Endothelial cell of umbilical vein (primary cell): ENCODE measurements at regions not wholly inside any gene's neighbourhood (a gene's known extent, or its start where the extent isn't known, plus 50 kb on each side); places are given as distances from the start of the nearest gene placed in this dataset.

Experiments
- BruUV-seq: library from RNA; stranded (reverse); fragments of 400-500 nt; replicated peaks from 2 replicates; lab custom pipeline; 2021; lab: Mats Ljungman, UMichigan
- CTCF ChIA-PET: fragments of 300-600, 350-600 bp; sonication (Branson Sonifier 250); formaldehyde crosslinking; loops from one replicate; lab custom pipeline; 2021; ENCODE audit warnings: antibody characterized with exemption, inconsistent platforms; lab: Charles Lee
- POLR2A ChIA-PET: fragments of 300-600, 350-600 bp; sonication (Branson Sonifier 250); formaldehyde crosslinking; loops from one replicate; lab custom pipeline; 2021; ENCODE audit warnings: antibody characterized with exemption, inconsistent platforms; lab: Charles Lee
- DNase-seq: peaks from one replicate; pipeline ENCODE4 v3.0.0-alpha.2; 2011; ENCODE audit warnings: low read depth, low spot score
- FAIRE-seq: peaks from 2 replicates; lab custom pipeline; 2011; peaks lifted over from hg19 to GRCh38; lab: Jason Lieb, UNC
- H2AFZ ChIP-seq: 2 replicates; pipeline ENCODE4 v1.6.0; 2012; ENCODE audit warnings: low read depth, low read length, control low read depth, inconsistent platforms
- H3K27ac ChIP-seq: 2 replicates; pipeline ENCODE4 v1.5.1; 2011; ENCODE audit warnings: low read depth, mild to moderate bottlenecking, control low read depth, low read length, moderate library complexity; ENCODE audit not compliant: insufficient read depth
- H3K27me3 ChIP-seq, 2 experiments: 2 replicates each; pipeline versions ENCODE4 v1.6.0 to v1.6.1; 2011; ENCODE audit warnings: low read length in 2 of 2, mixed read lengths in 1 of 2; ENCODE audit not compliant: control insufficient read depth in 2 of 2, insufficient read depth in 2 of 2
- H3K36me3 ChIP-seq, 2 experiments: 2 replicates in 1 of 2; 3 replicates in 1 of 2; pipeline ENCODE4 v1.5.1; 2011; ENCODE audit warnings: low read length in 2 of 2, mild to moderate bottlenecking in 1 of 2, moderate library complexity in 1 of 2; ENCODE audit not compliant: control insufficient read depth in 2 of 2, insufficient read depth in 2 of 2; ENCODE audit errors: extremely low read depth in 1 of 2
- H3K4me1 ChIP-seq: 3 replicates; pipeline ENCODE4 v1.5.1; 2011; ENCODE audit warnings: mild to moderate bottlenecking, low read length; ENCODE audit not compliant: control insufficient read depth, insufficient read depth; ENCODE audit errors: extremely low read depth
- H3K4me2 ChIP-seq: 2 replicates; pipeline ENCODE4 v1.6.1; 2011; ENCODE audit warnings: low read length, control low read depth, mixed read lengths; ENCODE audit not compliant: insufficient read depth
- H3K4me3 ChIP-seq, 3 experiments: fragments of 200-600 bp in 1 of 3; sonication (generic), shearing (Covaris generic) in 1 of 3; replicated peaks in 1 of 3; 2 replicates each; pipeline ENCODE4 v1.5.1; 2011 to 2016; ENCODE audit warnings: control low read depth in 3 of 3, low read length in 3 of 3, mild to moderate bottlenecking in 2 of 3, inconsistent platforms in 1 of 3, low read depth in 1 of 3, moderate library complexity in 1 of 3; ENCODE audit not compliant: insufficient read depth in 1 of 3
- H3K79me2 ChIP-seq: 2 replicates; pipeline ENCODE4 v1.6.0; 2012; ENCODE audit warnings: low read length, inconsistent platforms; ENCODE audit not compliant: control insufficient read depth, insufficient read depth
- H3K9ac ChIP-seq: replicated peaks from 2 replicates; pipeline ENCODE3; 2011; ENCODE audit warnings: low read length, control low read depth; ENCODE audit not compliant: insufficient read depth; ENCODE audit errors: extremely low read depth
- H3K9me1 ChIP-seq: replicated peaks from 3 replicates; pipeline ENCODE4 v1.6.0; 2011; ENCODE audit warnings: mild to moderate bottlenecking, low read length; ENCODE audit not compliant: control insufficient read depth, insufficient read depth; ENCODE audit errors: extremely low read depth
- H3K9me3 ChIP-seq: replicated peaks from 2 replicates; pipeline ENCODE4 v1.5.1; 2012; ENCODE audit warnings: low read length, inconsistent platforms; ENCODE audit not compliant: control insufficient read depth, insufficient read depth
- H4K20me1 ChIP-seq: replicated peaks from 2 replicates; pipeline ENCODE3; 2011; ENCODE audit warnings: mild to moderate bottlenecking, low read length; ENCODE audit not compliant: control insufficient read depth, insufficient read depth; ENCODE audit errors: extremely low read depth
- CTCF ChIP-seq, 2 donors: IDR thresholded peaks; 1 replicate in 1 of 2; 2 replicates in 1 of 2; pipeline ENCODE4 v1.5.1; 2011; ENCODE audit warnings: low read length in 2 of 2, mild to moderate bottlenecking in 2 of 2, moderate library complexity in 2 of 2, control low read depth in 1 of 2, inconsistent platforms in 1 of 2, low read depth in 1 of 2; ENCODE audit not compliant: insufficient read depth in 1 of 2; ENCODE audit errors: extremely low read depth in 1 of 2
- EZH2 ChIP-seq: IDR thresholded peaks from 2 replicates; pipeline ENCODE4 v1.6.1; 2012; ENCODE audit warnings: borderline replicate concordance, low read depth, mild to moderate bottlenecking, moderate library complexity, low read length, inconsistent platforms; ENCODE audit not compliant: severe bottlenecking
- FOS ChIP-seq: IDR thresholded peaks from 2 replicates; pipeline ENCODE4 v1.6.1; 2011; ENCODE audit warnings: mild to moderate bottlenecking, low read length, moderate library complexity, borderline replicate concordance; ENCODE audit not compliant: insufficient read depth
- GATA2 ChIP-seq: IDR thresholded peaks from 2 replicates; pipeline ENCODE4 v1.7.0; 2011; ENCODE audit warnings: low read depth, mild to moderate bottlenecking, moderate library complexity, mixed read lengths, low read length; ENCODE audit not compliant: insufficient read length, insufficient read depth
- JUN ChIP-seq: IDR thresholded peaks from 2 replicates; pipeline ENCODE4 v1.6.1; 2011; ENCODE audit warnings: borderline replicate concordance, low read depth; ENCODE audit not compliant: insufficient read length, insufficient read depth
- MAX ChIP-seq: IDR thresholded peaks from 2 replicates; pipeline ENCODE4 v1.6.1; 2011; ENCODE audit not compliant: insufficient read depth, insufficient read length
- MYC ChIP-seq: IDR thresholded peaks from one replicate; pipeline ENCODE4 v1.6.1; 2011; ENCODE audit warnings: mild to moderate bottlenecking, low read depth, low read length
- POLR2A ChIP-seq: IDR thresholded peaks from 2 replicates; pipeline ENCODE4 v1.6.1; 2012; ENCODE audit warnings: low read depth, mild to moderate bottlenecking, control low read depth, low read length
- POLR2AphosphoS5 ChIP-seq: IDR thresholded peaks from 2 replicates; pipeline ENCODE4 v1.6.1; 2012; ENCODE audit warnings: low read depth, mild to moderate bottlenecking, control low read depth, low read length, moderate library complexity; ENCODE audit not compliant: insufficient read depth
- dilution Hi-C: fragments of 300-500 bp; cut with MboI; formaldehyde crosslinking; loops from one replicate; pipeline ENCODE4 v1.15.0; 2019; ENCODE audit warnings: low sequenced_read_pairs; ENCODE audit not compliant: extremely low pct_ligation_motif_present
- intact Hi-C: fragments of 100-400 bp; cut with micrococcal nuclease; formaldehyde crosslinking; loops from one replicate; pipeline ENCODE4 v1.10.0; 2022

- Histone ChIP-seq H3K36me3 (no peaks in the 10 kb centered on the region), H3K4me2 (no peak overlapping the region), H4K20me1 (no peaks in the 10 kb centered on the region), H3K79me2 (no peaks in the 10 kb centered on the region), H3K9me3 (no peaks in the 10 kb centered on the region), H3K27ac (no peak overlapping the region), H3K27me3 (peaks cover 0 to 2% of the 10 kb centered on the region in 2 experiments), H3K4me3 (no peak overlapping the region), H3K9me1 (no peaks in the 10 kb centered on the region), H3K9ac (no peak overlapping the region), H2AFZ (no peak overlapping the region), H3K4me1 (no peaks in the 10 kb centered on the region)
- ChIA-PET POLR2A (no interaction called here), CTCF (no interaction called here)
- DNase-seq: no peak
- no TSS peak for BruUV-seq
- no peak for FAIRE-seq
- intact Hi-C loops (no loop called here), dilution Hi-C loops (no loop called here)
- no peak for TF ChIP-seq JUN
- no peak for TF ChIP-seq EZH2
- no peak for TF ChIP-seq FOS
- TF ChIP-seq POLR2AphosphoS5: no peak
- no peak for TF ChIP-seq POLR2A
- TF ChIP-seq MAX: no peak
- TF ChIP-seq MYC: no peak
- no peak for TF ChIP-seq GATA2
- no peak for TF ChIP-seq CTCF (IDR thresholded peaks at IDR 0.05; ENCODE audit: extremely low read depth in 1 of 2, insufficient read depth in 1 of 2, low read depth in 1 of 2, low read length in 2 of 2)
These were observed 479.4 kb downstream of the IRS2 start for GRCh38 chr13:109307027-109307426.
